C4-2B (cell line): ENCODE measurements at regions not wholly inside any gene's neighbourhood (a gene's known extent, or its start where the extent isn't known, plus 50 kb on each side); places are given as distances from the start of the nearest gene placed in this dataset.

Source experiments
- H3K27ac ChIP-seq: fragments of 450-650 bp; 2 replicates; pipeline ENCODE4 v1.5.1; 2017
- CTCF ChIP-seq: fragments of 450-650 bp; conservative IDR thresholded peaks from 2 replicates; pipeline ENCODE4 v1.5.1; 2017; ENCODE audit warnings: mild to moderate bottlenecking
- ZFX ChIP-seq: fragments of 450-650 bp; IDR thresholded peaks from 2 replicates; pipeline ENCODE4 v1.6.1; 2017

GRCh38 chr12:90790747-90791146 lies 164.2 kb downstream of the CCER1 start:
- TF ChIP-seq CTCF (no peak), ZFX (no peak)
- H3K27ac ChIP-seq = no peak overlapping the region

GRCh38 chr12:90773491-90773890 lies 181.5 kb downstream of the CCER1 start:
- TF ChIP-seq CTCF (no peak), ZFX (no peak)
- no peak overlapping the region for H3K27ac ChIP-seq

GRCh38 chr12:90770861-90771260 lies 184.1 kb downstream of the CCER1 start:
- no peak for TF ChIP-seq ZFX
- no peak for TF ChIP-seq CTCF
- H3K27ac ChIP-seq = no peak overlapping the region

- TF ChIP-seq ZFX = no peak
- TF ChIP-seq CTCF = no peak
Observed at GRCh38 chr12:90757957-90758356, 197.0 kb downstream of the CCER1 start.

GRCh38 chr12:90745211-90745610 lies 209.8 kb downstream of the CCER1 start:
- no peak overlapping the region for H3K27ac ChIP-seq
- TF ChIP-seq CTCF (no peak), ZFX (no peak)

More at GRCh38 chr12:90757957-90758356, 197.0 kb downstream of the CCER1 start:
- H3K27ac ChIP-seq = no peak overlapping the region

- no peak overlapping the region for H3K27ac ChIP-seq
- TF ChIP-seq ZFX (no peak), CTCF (no peak)
Observed at GRCh38 chr12:90741611-90742010, 213.4 kb downstream of the CCER1 start.

- TF ChIP-seq CTCF (no peak), ZFX (no peak)
- H3K27ac ChIP-seq = no peak overlapping the region
Observed at GRCh38 chr12:90729736-90730135, 225.2 kb downstream of the CCER1 start.

GRCh38 chr12:90712671-90713070 lies 242.3 kb downstream of the CCER1 start:
- no peak for TF ChIP-seq CTCF
- no peak for TF ChIP-seq ZFX
- no peak overlapping the region for H3K27ac ChIP-seq
